OCI-LY3 (cell line): ENCODE measurements at regions not wholly inside any gene's neighbourhood (a gene's known extent, or its start where the extent isn't known, plus 50 kb on each side); places are given as distances from the start of the nearest gene placed in this dataset.
A peak's percentile ranks its signal among the peaks of the same experiment; 100 is the strongest.

Source experiments
- H2AFZ ChIP-seq: fragments of 200-600, 300-600 bp; shearing (Covaris generic); 2 replicates; pipeline ENCODE4 v1.6.0; 2014; ENCODE audit warnings: antibody characterized with exemption, low read depth, low read length
- H3K27ac ChIP-seq: fragments of 200-600, 300-600 bp; sonication (generic); 2 replicates; pipeline ENCODE4 v1.5.1; 2014; ENCODE audit warnings: mild to moderate bottlenecking, low read length, moderate library complexity, mixed read lengths
- H3K27me3 ChIP-seq: fragments of 200-600, 300-600 bp; sonication (generic); 2 replicates; pipeline ENCODE4 v1.6.1; 2014; ENCODE audit warnings: low read depth, low read length, mixed read lengths
- H3K36me3 ChIP-seq: fragments of 200-600, 300-600 bp; sonication (generic); replicated peaks from 2 replicates; pipeline ENCODE3; 2014; ENCODE audit warnings: low read depth, low read length, mixed read lengths
- H3K4me1 ChIP-seq: fragments of 300-600, 200-600 bp; sonication (generic); 2 replicates; pipeline ENCODE4 v1.6.1; 2014; ENCODE audit warnings: low read length, mixed read lengths
- H3K4me2 ChIP-seq: fragments of 200-600, 300-600 bp; sonication (generic); 2 replicates; pipeline ENCODE4 v1.6.1; 2014; ENCODE audit warnings: low read length, mixed read lengths
- H3K4me3 ChIP-seq: fragments of 300-600, 200-600 bp; sonication (generic); 2 replicates; pipeline ENCODE4 v1.5.1; 2014; ENCODE audit warnings: antibody characterized with exemption, mild to moderate bottlenecking, low read length, moderate library complexity
- H3K79me2 ChIP-seq: fragments of 300-600, 200-600 bp; shearing (Covaris generic); 2 replicates; pipeline ENCODE4 v1.6.1; 2014; ENCODE audit warnings: mild to moderate bottlenecking, low read length, mixed read lengths
- H3K9ac ChIP-seq: fragments of 300-600, 200-600 bp; shearing (Covaris generic); 2 replicates; pipeline ENCODE4 v1.6.0; 2014; ENCODE audit warnings: mild to moderate bottlenecking, low read length, moderate library complexity
- H3K9me3 ChIP-seq: fragments of 200-600, 300-600 bp; shearing (Covaris generic); 2 replicates; pipeline ENCODE4 v1.6.1; 2014; ENCODE audit warnings: low read length, mixed read lengths; ENCODE audit not compliant: insufficient read depth
- H4K20me1 ChIP-seq: fragments of 200-600, 300-600 bp; sonication (generic); 2 replicates; pipeline ENCODE4 v1.6.1; 2016; ENCODE audit warnings: low read length, mixed read lengths; ENCODE audit not compliant: insufficient read depth
- CTCF ChIP-seq: fragments of 200-600, 300-600 bp; sonication (generic); IDR thresholded peaks from 2 replicates; pipeline ENCODE4 v1.5.1; 2014; ENCODE audit warnings: antibody characterized with exemption, low read length, low read depth
- EZH2phosphoT487 ChIP-seq: fragments of 200-600 bp; shearing (Covaris generic); IDR thresholded peaks from 2 replicates; pipeline ENCODE4 v1.6.1; 2018; ENCODE audit warnings: antibody characterized with exemption, mixed run types, low read depth

- no peak overlapping the region for H3K27ac ChIP-seq
- TF ChIP-seq EZH2phosphoT487 (no peak), CTCF (no peak)
- no peaks in the 10 kb centered on the region for H4K20me1 ChIP-seq
- no peak overlapping the region for H3K4me2 ChIP-seq
- H3K9ac ChIP-seq, result no peak overlapping the region
- H3K27me3 ChIP-seq, result no peaks in the 10 kb centered on the region
- H3K9me3 ChIP-seq, result no peaks in the 10 kb centered on the region
- H3K36me3 ChIP-seq, result no peaks in the 10 kb centered on the region
- no peaks in the 10 kb centered on the region for H3K79me2 ChIP-seq
- H3K4me1 ChIP-seq, result 0 out of 2 replicates have a peak, but pooled peaks cover 4% of the 10 kb centered on the region
- no peak overlapping the region for H3K4me3 ChIP-seq
- H2AFZ ChIP-seq, result no peak overlapping the region
Measured at GRCh38 chr5:20241351-20241750, 253.4 kb upstream of the CDH18 start.

- TF ChIP-seq CTCF (peak; percentile 5; the same call in 1 of the 2 replicates), EZH2phosphoT487 (no peak)
- no peaks in the 10 kb centered on the region for H3K9me3 ChIP-seq
- no peaks in the 10 kb centered on the region for H3K36me3 ChIP-seq
- H2AFZ ChIP-seq, result no peak overlapping the region
- H3K27ac ChIP-seq, result no peak overlapping the region
- no peak overlapping the region for H3K9ac ChIP-seq
- H3K27me3 ChIP-seq, result no peaks in the 10 kb centered on the region
- no peak overlapping the region for H3K4me3 ChIP-seq
- H4K20me1 ChIP-seq, result no peaks in the 10 kb centered on the region
- peaks cover 4% of the 10 kb centered on the region; the same call in 1 of the 2 replicates for H3K4me1 ChIP-seq
- no peaks in the 10 kb centered on the region for H3K79me2 ChIP-seq
- H3K4me2 ChIP-seq, result no peak overlapping the region
Measured at GRCh38 chr5:20231040-20231439, 243.0 kb upstream of the CDH18 start.

- Histone ChIP-seq H3K4me1 (peaks cover 4% of the 10 kb centered on the region; the same call in 1 of the 2 replicates), H3K27ac (no peak overlapping the region), H3K27me3 (no peaks in the 10 kb centered on the region), H4K20me1 (no peaks in the 10 kb centered on the region), H3K9ac (no peak overlapping the region), H3K79me2 (no peaks in the 10 kb centered on the region), H3K4me3 (no peak overlapping the region), H2AFZ (no peak overlapping the region), H3K9me3 (no peaks in the 10 kb centered on the region), H3K36me3 (no peaks in the 10 kb centered on the region), H3K4me2 (no peak overlapping the region)
- TF ChIP-seq EZH2phosphoT487, result no peak
- no peak for TF ChIP-seq CTCF
Measured at GRCh38 chr5:20230010-20230409, 242.0 kb upstream of the CDH18 start.

- Histone ChIP-seq H3K4me3 (no peak overlapping the region), H3K27ac (no peak overlapping the region), H3K4me2 (no peak overlapping the region), H3K4me1 (peaks cover 4% of the 10 kb centered on the region; the same call in 1 of the 2 replicates), H2AFZ (no peak overlapping the region), H3K9ac (no peak overlapping the region), H3K9me3 (no peaks in the 10 kb centered on the region), H3K27me3 (no peaks in the 10 kb centered on the region), H4K20me1 (no peaks in the 10 kb centered on the region), H3K79me2 (no peaks in the 10 kb centered on the region), H3K36me3 (no peaks in the 10 kb centered on the region)
- no peak for TF ChIP-seq CTCF
Measured at GRCh38 chr5:20229303-20230005, 241.5 kb upstream of the CDH18 start.
